ENCODE measurements at regions not wholly inside any gene's neighbourhood (a gene's known extent, or its start where the extent isn't known, plus 50 kb on each side); places are given as distances from the start of the nearest gene placed in this dataset.
A peak's percentile ranks its signal among the peaks of the same experiment; 100 is the strongest.

DNA sequence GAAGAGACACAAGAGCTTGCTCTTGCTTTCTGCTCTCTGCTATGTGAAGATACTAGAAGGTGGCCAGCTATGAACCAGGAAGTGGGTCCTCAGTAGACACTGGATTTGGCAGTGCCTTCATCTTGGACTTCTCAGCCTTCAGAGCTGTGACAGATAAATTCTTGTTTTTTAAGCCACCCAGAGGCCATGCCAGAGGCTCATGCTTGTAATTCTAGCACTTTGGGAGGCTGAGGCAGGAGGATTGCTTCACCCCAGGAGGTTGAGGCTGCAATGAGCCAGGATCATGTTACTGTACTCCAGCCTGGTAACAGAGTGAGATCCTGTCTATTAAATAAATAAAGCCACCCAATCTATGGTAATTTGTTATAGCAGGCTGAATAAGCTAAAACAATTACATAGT is 185.5 kb upstream of the SALL4 start:
- Histone ChIP-seq H2BK12ac (ENCODE audit: low read length) (no peak overlapping the region), H3K14ac (ENCODE audit: low read length) (no peak overlapping the region), H3K4me1 (ENCODE audit: control insufficient read depth in 1 of 2, insufficient read depth in 2 of 2, low read length in 2 of 2) (no peaks in the 10 kb centered on the region), H3K4me2 (ENCODE audit: low read length) (no peak overlapping the region), H3K9ac (ENCODE audit: low read length) (no peak overlapping the region), H4K8ac (ENCODE audit: low read depth, low read length) (no peak overlapping the region), H3K4ac (ENCODE audit: low read depth, low read length) (no peak overlapping the region), H2BK5ac (ENCODE audit: low read depth, low read length, poor library complexity) (no peak overlapping the region), H3K27ac (ENCODE audit: low read depth, low read length) (no peak overlapping the region), H3K79me1 (ENCODE audit: low read length) (no peaks in the 10 kb centered on the region), H3K4me3 (ENCODE audit: low read depth, low read length) (no peak overlapping the region), H3K18ac (ENCODE audit: low read length) (no peak overlapping the region), H3K23ac (ENCODE audit: low read length) (no peak overlapping the region), H4K91ac (ENCODE audit: low read depth, low read length) (no peak overlapping the region), H4K12ac (ENCODE audit: low read depth, low read length) (no peak overlapping the region), H2AK5ac (ENCODE audit: low read length) (no peak overlapping the region), H2AFZ (ENCODE audit: insufficient read depth, low read length, poor library complexity) (no peak overlapping the region), H3K9me3 (ENCODE audit: insufficient read depth, low read depth, low read length) (no peaks in the 10 kb centered on the region), H3K79me2 (ENCODE audit: control insufficient read depth, insufficient read depth, low read length, poor library complexity) (no peaks in the 10 kb centered on the region), H3K27me3 (ENCODE audit: insufficient read depth, low read length) (no peaks in the 10 kb centered on the region), H3K36me3 (ENCODE audit: control insufficient read depth in 1 of 2, insufficient read depth in 2 of 2, low read length in 2 of 2) (no peaks in the 10 kb centered on the region), H2BK120ac (ENCODE audit: insufficient read depth, low read length, poor library complexity) (no peak overlapping the region)
- peak; percentile 69 to 85 for DNase-seq

DNA sequence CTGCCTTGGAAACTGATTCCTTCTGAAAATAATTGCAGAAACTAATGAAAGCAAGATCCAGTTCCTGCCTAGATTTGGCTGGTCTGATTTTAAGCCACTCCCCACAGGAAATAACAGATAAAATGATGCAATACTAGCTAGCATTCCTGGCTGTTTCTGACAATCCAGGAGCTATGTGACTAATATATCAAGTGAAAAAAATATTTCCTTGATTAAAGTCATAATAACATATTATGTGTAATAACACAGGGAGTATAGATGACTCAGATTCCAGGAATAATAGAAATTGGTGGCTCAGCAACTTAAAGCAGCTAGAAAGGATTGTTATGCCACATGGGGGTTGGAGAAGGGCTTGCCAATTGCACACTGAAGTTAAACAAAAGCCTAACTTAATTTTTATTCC is 182.7 kb upstream of the SALL4 start:
- H3K4me2 ChIP-seq (ENCODE audit: low read length), result no peak overlapping the region
- H3K4me1 ChIP-seq (ENCODE audit: control insufficient read depth in 1 of 2, insufficient read depth in 2 of 2, low read length in 2 of 2), result no peaks in the 10 kb centered on the region
- no peak overlapping the region for H3K4ac ChIP-seq (ENCODE audit: low read depth, low read length)
- H3K4me3 ChIP-seq (ENCODE audit: low read depth, low read length), result no peak overlapping the region
- H2BK12ac ChIP-seq (ENCODE audit: low read length), result no peak overlapping the region
- H3K79me1 ChIP-seq (ENCODE audit: low read length), result no peaks in the 10 kb centered on the region
- no peaks in the 10 kb centered on the region for H3K36me3 ChIP-seq (ENCODE audit: control insufficient read depth in 1 of 2, insufficient read depth in 2 of 2, low read length in 2 of 2)
- no peaks in the 10 kb centered on the region for H3K9me3 ChIP-seq (ENCODE audit: insufficient read depth, low read depth, low read length)
- H3K14ac ChIP-seq (ENCODE audit: low read length), result no peak overlapping the region
- no peaks in the 10 kb centered on the region for H3K79me2 ChIP-seq (ENCODE audit: control insufficient read depth, insufficient read depth, low read length, poor library complexity)
- peak; percentile 48 to 83 for DNase-seq
- H4K91ac ChIP-seq (ENCODE audit: low read depth, low read length), result no peak overlapping the region
- H3K9ac ChIP-seq (ENCODE audit: low read length), result no peak overlapping the region
- no peak overlapping the region for H2AFZ ChIP-seq (ENCODE audit: insufficient read depth, low read length, poor library complexity)
- H3K23ac ChIP-seq (ENCODE audit: low read length), result no peak overlapping the region
- H3K27ac ChIP-seq (ENCODE audit: low read depth, low read length), result no peak overlapping the region
- H3K27me3 ChIP-seq (ENCODE audit: insufficient read depth, low read length), result no peaks in the 10 kb centered on the region
- H2BK120ac ChIP-seq (ENCODE audit: insufficient read depth, low read length, poor library complexity), result no peak overlapping the region
- H4K8ac ChIP-seq (ENCODE audit: low read depth, low read length), result no peak overlapping the region
- no peak overlapping the region for H4K12ac ChIP-seq (ENCODE audit: low read depth, low read length)
- H3K18ac ChIP-seq (ENCODE audit: low read length), result no peak overlapping the region
- no peak overlapping the region for H2BK5ac ChIP-seq (ENCODE audit: low read depth, low read length, poor library complexity)
- no peak overlapping the region for H2AK5ac ChIP-seq (ENCODE audit: low read length)

DNA sequence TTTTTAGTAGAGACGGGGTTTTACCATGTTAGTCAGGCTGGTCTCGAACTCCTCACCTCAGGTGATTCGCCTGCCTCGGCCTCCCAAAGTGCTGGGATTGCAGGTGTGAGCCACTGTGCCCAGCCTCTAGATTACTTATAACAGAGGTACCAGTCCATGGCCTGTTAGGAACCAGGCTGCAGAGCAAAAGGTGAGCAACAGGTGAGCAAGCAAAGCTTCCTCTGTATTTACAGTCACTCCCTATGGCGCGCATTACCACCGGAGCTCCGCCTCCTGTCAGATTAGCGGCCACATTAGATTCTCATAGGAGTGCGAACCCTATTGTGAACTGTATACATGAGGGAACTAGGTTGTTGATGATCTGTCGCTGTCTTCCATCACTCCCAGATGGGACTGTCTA is 178.0 kb upstream of the SALL4 start:
- H2BK12ac ChIP-seq (ENCODE audit: low read length), result no peak overlapping the region

DNA sequence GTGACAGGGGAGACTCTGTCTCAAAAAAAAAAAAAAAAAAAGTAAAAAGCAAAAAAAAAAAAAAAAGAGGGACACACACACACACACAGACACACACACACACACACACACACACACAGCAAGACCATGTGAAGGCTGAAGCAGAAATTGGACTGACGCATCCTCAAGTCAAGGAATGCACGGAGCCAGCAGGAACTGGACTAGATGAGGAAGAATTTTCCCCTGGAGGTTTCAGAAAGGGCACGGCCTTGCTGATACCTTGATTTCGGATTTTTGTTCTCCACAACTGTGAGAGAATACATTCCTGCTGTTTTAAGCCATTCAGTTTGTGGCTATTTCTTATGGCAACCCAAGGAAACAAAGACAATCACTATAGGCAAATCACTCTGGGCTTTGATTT is 176.9 kb upstream of the SALL4 start:
- WGBS (ENCODE audit: extremely low coverage, insufficient coverage, insufficient read length), result no CpG with 5 or more reads among the region's 4 CpGs
- Histone ChIP-seq H4K8ac (ENCODE audit: low read depth, low read length) (no peak overlapping the region), H3K14ac (ENCODE audit: low read length) (no peak overlapping the region), H3K23ac (ENCODE audit: low read length) (no peak overlapping the region), H2BK12ac (ENCODE audit: low read length) (no peak overlapping the region), H2BK120ac (ENCODE audit: insufficient read depth, low read length, poor library complexity) (no peak overlapping the region), H3K36me3 (ENCODE audit: control insufficient read depth in 1 of 2, insufficient read depth in 2 of 2, low read length in 2 of 2) (no peaks in the 10 kb centered on the region), H2AFZ (ENCODE audit: insufficient read depth, low read length, poor library complexity) (no peak overlapping the region), H3K79me2 (ENCODE audit: control insufficient read depth, insufficient read depth, low read length, poor library complexity) (no peaks in the 10 kb centered on the region), H3K4ac (ENCODE audit: low read depth, low read length) (no peak overlapping the region), H3K18ac (ENCODE audit: low read length) (no peak overlapping the region), H3K4me2 (ENCODE audit: low read length) (no peak overlapping the region), H3K4me3 (ENCODE audit: low read depth, low read length) (no peak overlapping the region), H3K4me1 (ENCODE audit: control insufficient read depth in 1 of 2, insufficient read depth in 2 of 2, low read length in 2 of 2) (no peaks in the 10 kb centered on the region), H2AK5ac (ENCODE audit: low read length) (no peak overlapping the region), H3K9ac (ENCODE audit: low read length) (no peak overlapping the region), H2BK5ac (ENCODE audit: low read depth, low read length, poor library complexity) (no peak overlapping the region), H3K79me1 (ENCODE audit: low read length) (no peaks in the 10 kb centered on the region), H4K12ac (ENCODE audit: low read depth, low read length) (no peak overlapping the region), H3K27me3 (ENCODE audit: insufficient read depth, low read length) (no peaks in the 10 kb centered on the region), H4K91ac (ENCODE audit: low read depth, low read length) (no peak overlapping the region), H3K9me3 (ENCODE audit: insufficient read depth, low read depth, low read length) (peaks cover 4% of the 10 kb centered on the region), H3K27ac (ENCODE audit: low read depth, low read length) (no peak overlapping the region)
- DNase-seq, result peak; percentile 85 to 89

More for the DNA sequence above, 178.0 kb upstream of the SALL4 start:
- no peak overlapping the region for H4K91ac ChIP-seq (ENCODE audit: low read depth, low read length)
- H3K4me1 ChIP-seq (ENCODE audit: control insufficient read depth in 1 of 2, insufficient read depth in 2 of 2, low read length in 2 of 2), result no peaks in the 10 kb centered on the region
- H2BK120ac ChIP-seq (ENCODE audit: insufficient read depth, low read length, poor library complexity), result no peak overlapping the region
- H2AK5ac ChIP-seq (ENCODE audit: low read length), result no peak overlapping the region
- H2BK5ac ChIP-seq (ENCODE audit: low read depth, low read length, poor library complexity), result no peak overlapping the region
- no CpG with 5 or more reads among the region's 11 CpGs for WGBS (ENCODE audit: extremely low coverage, insufficient coverage, insufficient read length)
- H4K8ac ChIP-seq (ENCODE audit: low read depth, low read length), result no peak overlapping the region
- H4K12ac ChIP-seq (ENCODE audit: low read depth, low read length), result no peak overlapping the region
- H3K18ac ChIP-seq (ENCODE audit: low read length), result no peak overlapping the region
- no peaks in the 10 kb centered on the region for H3K36me3 ChIP-seq (ENCODE audit: control insufficient read depth in 1 of 2, insufficient read depth in 2 of 2, low read length in 2 of 2)
- no peak overlapping the region for H3K4ac ChIP-seq (ENCODE audit: low read depth, low read length)
- no peak overlapping the region for H3K23ac ChIP-seq (ENCODE audit: low read length)
- H3K4me3 ChIP-seq (ENCODE audit: low read depth, low read length), result no peak overlapping the region
- no peak overlapping the region for H3K9ac ChIP-seq (ENCODE audit: low read length)
- H2AFZ ChIP-seq (ENCODE audit: insufficient read depth, low read length, poor library complexity), result no peak overlapping the region
- no peaks in the 10 kb centered on the region for H3K79me2 ChIP-seq (ENCODE audit: control insufficient read depth, insufficient read depth, low read length, poor library complexity)
- no peak for DNase-seq
- peaks cover 4% of the 10 kb centered on the region for H3K9me3 ChIP-seq (ENCODE audit: insufficient read depth, low read depth, low read length)
- no peak overlapping the region for H3K27ac ChIP-seq (ENCODE audit: low read depth, low read length)
- H3K4me2 ChIP-seq (ENCODE audit: low read length), result no peak overlapping the region
- H3K27me3 ChIP-seq (ENCODE audit: insufficient read depth, low read length), result no peaks in the 10 kb centered on the region
- H3K14ac ChIP-seq (ENCODE audit: low read length), result no peak overlapping the region
- H3K79me1 ChIP-seq (ENCODE audit: low read length), result no peaks in the 10 kb centered on the region

DNA sequence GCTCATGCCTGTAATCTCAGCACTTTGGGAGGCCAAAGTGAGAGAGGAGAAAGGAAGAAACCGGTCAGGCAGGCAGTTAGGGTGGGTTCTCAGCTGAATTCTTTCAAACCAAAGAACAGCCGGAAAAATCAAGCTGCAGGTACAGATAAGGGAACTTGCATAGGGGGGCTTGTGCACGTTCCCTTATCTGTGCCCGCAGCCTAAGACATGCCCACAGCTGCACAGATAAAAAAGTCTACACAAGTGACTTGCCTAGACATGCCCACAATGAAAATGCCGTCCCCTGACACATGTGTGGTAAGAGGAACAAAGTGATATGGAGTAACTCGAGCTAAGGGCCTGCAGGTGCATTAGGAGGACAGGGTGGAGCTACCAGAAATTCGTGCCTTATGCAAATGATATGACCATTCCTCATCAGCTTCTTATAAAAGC is 175.8 kb upstream of the SALL4 start:
- no peak overlapping the region for H3K4me2 ChIP-seq (ENCODE audit: low read length)
- peaks cover 4% of the 10 kb centered on the region for H3K9me3 ChIP-seq (ENCODE audit: insufficient read depth, low read depth, low read length)
- no peak overlapping the region for H2BK120ac ChIP-seq (ENCODE audit: insufficient read depth, low read length, poor library complexity)
- H3K27me3 ChIP-seq (ENCODE audit: insufficient read depth, low read length), result no peaks in the 10 kb centered on the region
- no peaks in the 10 kb centered on the region for H3K79me1 ChIP-seq (ENCODE audit: low read length)
- no peak overlapping the region for H3K4me3 ChIP-seq (ENCODE audit: low read depth, low read length)
- H3K79me2 ChIP-seq (ENCODE audit: control insufficient read depth, insufficient read depth, low read length, poor library complexity), result no peaks in the 10 kb centered on the region
- H2BK12ac ChIP-seq (ENCODE audit: low read length), result no peak overlapping the region
- no peak overlapping the region for H2BK5ac ChIP-seq (ENCODE audit: low read depth, low read length, poor library complexity)
- H3K23ac ChIP-seq (ENCODE audit: low read length), result no peak overlapping the region
- DNase-seq, result no peak
- H2AK5ac ChIP-seq (ENCODE audit: low read length), result no peak overlapping the region
- no peaks in the 10 kb centered on the region for H3K4me1 ChIP-seq (ENCODE audit: control insufficient read depth in 1 of 2, insufficient read depth in 2 of 2, low read length in 2 of 2)
- no peak overlapping the region for H4K91ac ChIP-seq (ENCODE audit: low read depth, low read length)
- WGBS (ENCODE audit: extremely low coverage, insufficient coverage, insufficient read length), result no CpG with 5 or more reads among the region's 7 CpGs
- H3K27ac ChIP-seq (ENCODE audit: low read depth, low read length), result no peak overlapping the region
- H2AFZ ChIP-seq (ENCODE audit: insufficient read depth, low read length, poor library complexity), result no peak overlapping the region
- H4K8ac ChIP-seq (ENCODE audit: low read depth, low read length), result no peak overlapping the region
- H3K4ac ChIP-seq (ENCODE audit: low read depth, low read length), result no peak overlapping the region
- no peak overlapping the region for H3K14ac ChIP-seq (ENCODE audit: low read length)
- H4K12ac ChIP-seq (ENCODE audit: low read depth, low read length), result no peak overlapping the region
- H3K18ac ChIP-seq (ENCODE audit: low read length), result no peak overlapping the region
- no peak overlapping the region for H3K9ac ChIP-seq (ENCODE audit: low read length)
- H3K36me3 ChIP-seq (ENCODE audit: control insufficient read depth in 1 of 2, insufficient read depth in 2 of 2, low read length in 2 of 2), result no peaks in the 10 kb centered on the region

Data from trophoblast cell (in vitro differentiated cells and primary cell).